ENCODE measurements at regions not wholly inside any gene's neighbourhood (a gene's known extent, or its start where the extent isn't known, plus 50 kb on each side); places are given as distances from the start of the nearest gene placed in this dataset.

DNA sequence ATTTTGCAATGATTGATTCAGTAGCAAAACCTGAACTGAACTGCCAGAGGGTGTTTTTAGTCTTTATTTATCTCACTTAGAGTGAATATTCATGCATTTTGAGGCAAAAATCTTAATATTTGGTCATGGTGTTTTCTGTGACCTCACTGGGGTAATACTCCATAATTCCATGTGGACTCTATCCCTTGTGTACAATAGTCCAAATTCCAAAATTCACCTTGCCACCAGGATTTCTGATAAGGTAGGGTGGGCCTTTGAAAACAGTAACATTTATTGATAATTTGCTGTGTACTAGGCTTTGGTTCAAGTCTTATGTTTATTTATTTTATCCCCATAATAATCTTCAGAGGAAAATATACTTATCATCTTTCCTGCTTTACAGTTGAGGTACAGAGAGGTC, 68.4 kb upstream of the PDE5A start:
- TF ChIP-seq, protein P1, sequence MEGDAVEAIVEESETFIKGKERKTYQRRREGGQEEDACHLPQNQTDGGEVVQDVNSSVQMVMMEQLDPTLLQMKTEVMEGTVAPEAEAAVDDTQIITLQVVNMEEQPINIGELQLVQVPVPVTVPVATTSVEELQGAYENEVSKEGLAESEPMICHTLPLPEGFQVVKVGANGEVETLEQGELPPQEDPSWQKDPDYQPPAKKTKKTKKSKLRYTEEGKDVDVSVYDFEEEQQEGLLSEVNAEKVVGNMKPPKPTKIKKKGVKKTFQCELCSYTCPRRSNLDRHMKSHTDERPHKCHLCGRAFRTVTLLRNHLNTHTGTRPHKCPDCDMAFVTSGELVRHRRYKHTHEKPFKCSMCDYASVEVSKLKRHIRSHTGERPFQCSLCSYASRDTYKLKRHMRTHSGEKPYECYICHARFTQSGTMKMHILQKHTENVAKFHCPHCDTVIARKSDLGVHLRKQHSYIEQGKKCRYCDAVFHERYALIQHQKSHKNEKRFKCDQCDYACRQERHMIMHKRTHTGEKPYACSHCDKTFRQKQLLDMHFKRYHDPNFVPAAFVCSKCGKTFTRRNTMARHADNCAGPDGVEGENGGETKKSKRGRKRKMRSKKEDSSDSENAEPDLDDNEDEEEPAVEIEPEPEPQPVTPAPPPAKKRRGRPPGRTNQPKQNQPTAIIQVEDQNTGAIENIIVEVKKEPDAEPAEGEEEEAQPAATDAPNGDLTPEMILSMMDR (IDR thresholded peaks at IDR 0.05; ENCODE audit: low read depth, low read length) = no peak
- no peak for TF ChIP-seq EZH2phosphoT487 (IDR thresholded peaks at IDR 0.05; ENCODE audit: low read depth)

Data from OCI-LY3 (cell line).